GM21528 (cell line): ENCODE measurements at regions not wholly inside any gene's neighbourhood (a gene's known extent, or its start where the extent isn't known, plus 50 kb on each side); places are given as distances from the start of the nearest gene placed in this dataset.
"Not testable (repeated sequence)": the region's sequence is repeated elsewhere in the genome, so short reads cannot be mapped to it uniquely, and the experiment has no call there.

ENCODE experiments used
- ATAC-seq: cut with Tn5 transposase; IDR thresholded peaks from one replicate; pipeline ENCODE4 v1.9.1; 2021; ENCODE audit warnings: mild to moderate bottlenecking, moderate library complexity; ENCODE audit not compliant: unreplicated experiment, low FRiP score

DNA sequence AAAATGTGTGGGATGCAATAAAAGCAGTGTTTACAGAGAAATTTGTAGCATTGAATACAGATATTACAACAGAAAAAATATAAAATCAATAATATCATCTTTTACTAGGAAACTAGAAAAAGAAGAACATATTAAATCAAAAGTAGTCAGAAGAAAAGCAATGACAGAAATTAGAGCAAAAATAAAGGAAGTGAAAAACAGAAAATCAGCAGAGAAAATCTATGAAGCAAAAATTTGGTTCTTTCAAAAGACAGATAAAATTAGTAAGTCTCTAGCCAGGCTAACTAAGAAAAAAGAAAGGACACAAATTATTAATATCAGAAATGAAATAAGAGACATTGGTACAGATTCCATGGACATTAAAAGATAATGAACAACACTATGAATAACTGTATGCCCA is 212.0 kb upstream of the MGAT5 start:
- ATAC-seq = no peak

DNA sequence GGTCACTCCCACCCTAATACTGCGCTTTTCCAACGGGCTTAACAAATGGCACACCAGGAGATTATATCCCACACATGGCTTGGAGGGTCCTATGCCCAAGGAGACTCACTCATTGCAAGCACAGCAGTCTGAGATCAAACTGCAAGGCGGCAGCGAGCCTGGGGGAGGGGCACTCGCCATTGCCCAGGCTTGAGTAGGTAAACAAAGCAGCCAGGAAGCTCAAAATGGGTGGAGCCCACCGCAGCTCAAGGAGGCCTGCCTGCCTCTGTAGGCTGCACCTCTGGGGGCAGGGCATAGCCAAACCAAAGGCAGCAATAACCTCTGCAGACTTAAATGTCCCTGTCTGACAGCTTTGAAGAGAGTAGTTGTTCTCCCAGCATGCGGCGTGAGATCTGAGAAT is 210.8 kb upstream of the MGAT5 start:
- not testable (repeated sequence) for ATAC-seq

DNA sequence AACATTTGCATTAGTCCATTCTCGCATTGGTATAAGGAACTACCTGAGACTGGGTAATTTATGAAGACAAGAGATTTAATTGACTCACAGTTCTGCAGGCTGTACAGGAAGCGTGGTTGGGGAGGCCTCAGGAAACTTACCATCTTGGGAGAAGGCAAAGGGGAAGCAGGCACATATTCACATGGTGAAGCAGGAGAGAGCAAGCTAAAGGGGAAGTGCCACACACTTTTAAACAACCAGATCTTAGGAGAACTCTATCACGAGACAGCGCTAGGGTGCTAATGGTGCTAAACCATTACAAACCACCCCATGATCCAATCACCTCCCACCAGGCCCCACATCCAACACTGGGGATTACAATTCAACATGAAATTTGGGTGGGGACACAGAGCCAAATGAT is 201.7 kb upstream of the MGAT5 start:
- no peak for ATAC-seq

DNA sequence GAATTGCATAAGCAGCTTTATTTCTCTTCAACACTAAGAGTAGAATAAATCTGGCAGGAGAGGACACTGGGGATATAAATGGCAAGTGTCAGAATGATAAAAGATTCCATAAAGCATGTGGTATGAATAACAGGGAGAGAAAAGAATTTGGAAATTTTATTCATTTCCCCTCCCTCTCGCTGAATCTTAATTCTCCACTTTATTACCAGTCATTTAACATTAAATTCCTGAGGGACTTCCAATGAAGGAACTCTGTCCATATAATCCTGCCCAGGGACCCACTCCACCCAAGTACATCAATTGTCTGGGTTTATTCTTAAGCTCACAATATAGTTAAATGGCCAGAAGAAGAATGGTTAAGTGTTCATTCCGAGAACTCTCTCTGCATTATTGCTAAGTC is 197.7 kb upstream of the MGAT5 start:
- ATAC-seq = no peak

DNA sequence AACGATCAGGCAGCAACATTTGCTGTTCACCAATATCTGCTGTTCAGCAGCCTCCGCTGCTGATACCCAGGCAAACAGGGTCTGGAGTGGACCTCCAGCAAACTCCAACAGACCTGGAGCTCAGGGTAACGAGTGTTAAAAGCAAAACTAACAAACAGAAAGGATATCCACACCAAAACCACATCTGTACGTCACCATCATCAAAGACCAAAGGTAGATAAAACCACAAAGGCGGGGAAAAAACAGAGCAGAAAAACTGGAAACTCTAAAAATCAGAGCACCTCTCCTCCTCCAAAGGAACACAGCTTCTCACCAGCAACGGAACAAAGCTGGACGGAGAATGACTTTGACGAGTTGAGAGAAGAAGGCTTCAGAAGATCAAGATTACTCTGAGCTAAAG is 192.8 kb upstream of the MGAT5 start:
- ATAC-seq = not testable (repeated sequence)

DNA sequence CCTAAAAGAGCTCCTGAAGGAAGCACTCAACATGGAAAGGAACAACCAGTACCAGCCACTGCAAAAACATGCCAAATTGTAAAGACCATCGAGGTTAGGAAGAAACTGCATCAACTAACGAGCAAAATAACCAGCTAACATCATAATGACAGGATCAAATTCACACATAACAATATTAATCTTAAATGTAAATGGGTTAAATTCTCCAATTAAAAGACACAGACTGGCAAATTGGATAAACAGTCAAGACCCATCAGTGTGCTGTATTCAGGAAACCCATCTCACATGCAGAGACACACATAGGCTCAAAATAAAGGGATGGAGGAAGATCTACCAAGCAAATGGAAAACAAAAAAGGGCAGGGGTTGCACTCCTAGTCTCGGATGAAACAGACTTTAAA is 191.6 kb upstream of the MGAT5 start:
- not testable (repeated sequence) for ATAC-seq

DNA sequence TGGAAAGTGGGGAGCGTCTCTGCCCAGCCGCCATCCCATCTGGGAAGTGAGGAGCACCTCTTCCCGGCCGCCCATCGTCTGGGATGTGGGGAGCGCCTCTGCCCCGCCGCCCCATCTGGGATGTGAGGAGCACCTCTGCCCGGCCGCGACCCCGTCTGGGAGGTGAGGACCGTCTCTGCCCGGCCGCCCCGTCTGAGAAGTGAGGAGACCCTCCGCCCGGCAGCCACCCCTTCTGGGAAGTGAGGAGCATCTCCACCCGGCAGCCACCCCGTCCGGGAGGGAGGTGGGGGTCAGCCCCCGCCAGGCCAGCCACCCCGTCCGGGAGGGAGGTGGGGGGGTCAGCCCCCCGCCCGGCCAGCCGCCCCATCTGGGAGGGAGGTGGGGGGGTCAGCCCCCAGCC is 190.0 kb upstream of the MGAT5 start:
- ATAC-seq = not testable (repeated sequence)

DNA sequence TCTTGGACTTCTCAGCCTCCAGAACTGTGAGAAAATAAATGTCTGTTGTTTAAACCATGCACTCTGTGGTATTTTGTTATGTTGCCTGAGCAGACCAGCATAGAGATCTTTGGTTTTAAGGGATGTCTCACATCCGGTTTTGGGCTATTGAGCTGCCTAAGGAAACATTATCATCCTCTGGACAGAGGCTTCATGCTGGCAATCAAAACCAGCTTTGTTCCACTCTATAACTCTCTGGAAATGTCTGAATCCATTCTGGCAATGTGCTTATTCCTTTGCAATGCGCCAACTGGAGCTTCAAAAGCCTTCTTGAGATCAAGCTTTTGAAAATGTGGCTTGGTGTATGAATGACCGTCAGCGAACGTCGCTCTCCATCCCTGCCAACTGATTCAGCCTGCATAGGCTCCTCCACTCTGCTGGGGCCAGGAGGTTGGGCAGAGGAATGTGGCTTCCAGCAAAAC is 183.6 kb upstream of the MGAT5 start:
- no peak for ATAC-seq

DNA sequence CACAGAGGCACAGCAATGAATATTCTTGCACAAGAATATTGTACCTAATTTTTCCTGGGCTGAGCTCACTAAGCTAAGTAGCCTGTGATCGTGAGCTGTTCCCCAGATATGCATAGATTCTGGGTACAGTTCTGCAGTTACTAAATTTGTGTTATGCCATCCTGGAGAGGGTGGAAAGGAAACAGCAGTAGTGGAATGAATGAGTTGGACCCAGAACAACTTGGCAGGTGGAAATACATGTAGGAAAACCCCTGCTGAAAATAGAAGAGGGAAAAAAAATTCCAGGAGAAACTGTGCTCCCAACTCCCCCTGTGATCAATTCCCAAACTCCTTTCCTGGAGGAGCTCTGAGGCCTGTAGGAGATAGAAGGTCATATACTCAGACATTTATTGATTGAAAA is 181.5 kb upstream of the MGAT5 start:
- ATAC-seq = no peak

DNA sequence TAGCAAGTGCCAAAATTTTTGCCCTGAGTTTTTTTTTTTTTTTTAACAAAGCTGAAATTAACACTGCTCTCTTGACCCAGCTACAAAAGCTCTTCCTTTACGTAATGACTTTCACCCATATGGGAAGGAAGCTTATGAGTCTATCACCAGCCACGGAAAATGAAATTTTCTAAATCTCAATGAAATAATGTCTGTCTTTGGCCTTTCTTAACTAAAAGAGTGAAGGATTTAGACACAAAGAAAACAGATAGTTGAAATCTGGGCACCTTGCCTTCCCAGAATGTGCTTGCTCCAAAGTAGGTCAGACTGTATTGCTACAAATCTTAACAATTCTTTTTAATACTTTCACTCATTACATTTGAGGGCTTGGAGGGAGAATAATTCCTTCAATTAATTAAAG is 180.8 kb upstream of the MGAT5 start:
- ATAC-seq = no peak

DNA sequence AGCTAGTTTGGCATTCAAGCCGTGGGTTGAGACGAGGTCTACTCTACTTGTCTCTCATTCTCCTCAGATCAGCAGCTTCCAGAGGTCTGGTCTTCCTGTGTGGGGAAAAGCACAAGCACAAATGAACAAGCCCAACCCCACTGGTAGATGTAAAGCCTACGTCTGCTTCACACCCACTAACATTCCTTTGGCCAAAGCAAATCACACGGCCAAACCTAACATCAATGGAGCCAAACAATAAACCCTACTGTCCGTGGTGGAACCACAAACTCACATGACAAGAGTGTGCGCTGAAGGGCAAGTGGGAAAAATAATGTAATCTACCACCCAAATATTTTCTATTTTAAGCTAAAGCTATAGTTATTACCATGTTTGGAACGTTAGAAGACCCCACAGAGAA is 179.3 kb upstream of the MGAT5 start:
- ATAC-seq = no peak

DNA sequence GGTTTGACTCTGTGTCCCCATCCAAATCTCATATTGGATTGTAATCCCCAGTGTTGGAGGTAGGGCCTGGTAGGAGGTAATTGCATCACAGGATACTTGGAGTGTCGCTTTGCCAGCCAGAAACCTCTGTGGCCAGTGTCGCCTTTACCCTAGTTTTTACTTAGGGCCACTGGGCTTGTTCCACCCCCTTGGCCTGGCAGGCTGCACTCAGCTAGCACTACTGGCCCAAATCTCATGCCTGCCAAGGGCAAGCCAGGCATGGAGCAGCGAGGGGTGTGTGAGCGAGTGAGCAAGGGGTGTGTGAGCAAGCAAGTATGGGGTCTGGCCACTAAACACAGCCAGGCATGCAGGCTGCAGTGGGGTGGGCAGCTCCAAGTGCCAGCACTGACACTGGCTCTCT is 178.7 kb upstream of the MGAT5 start:
- no peak for ATAC-seq

DNA sequence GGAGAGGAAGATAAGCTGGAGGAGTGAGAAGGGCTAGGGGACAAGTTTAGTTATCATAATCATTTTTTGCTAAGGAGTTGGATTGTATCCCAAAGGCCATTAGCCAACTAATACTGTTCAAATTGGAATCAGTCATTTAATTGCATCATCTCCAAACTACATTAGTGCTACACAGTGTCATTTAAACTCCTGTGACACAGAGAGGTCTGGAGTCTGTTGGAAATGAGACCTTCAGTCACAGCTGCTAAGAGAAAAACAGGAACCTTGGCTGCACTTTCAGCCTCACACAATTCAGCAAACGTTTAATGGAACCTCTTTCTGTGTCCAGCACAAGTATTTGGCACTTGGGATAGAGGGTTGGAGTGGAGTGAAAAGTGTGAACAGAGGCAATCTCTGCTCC is 175.5 kb upstream of the MGAT5 start:
- no peak for ATAC-seq

DNA sequence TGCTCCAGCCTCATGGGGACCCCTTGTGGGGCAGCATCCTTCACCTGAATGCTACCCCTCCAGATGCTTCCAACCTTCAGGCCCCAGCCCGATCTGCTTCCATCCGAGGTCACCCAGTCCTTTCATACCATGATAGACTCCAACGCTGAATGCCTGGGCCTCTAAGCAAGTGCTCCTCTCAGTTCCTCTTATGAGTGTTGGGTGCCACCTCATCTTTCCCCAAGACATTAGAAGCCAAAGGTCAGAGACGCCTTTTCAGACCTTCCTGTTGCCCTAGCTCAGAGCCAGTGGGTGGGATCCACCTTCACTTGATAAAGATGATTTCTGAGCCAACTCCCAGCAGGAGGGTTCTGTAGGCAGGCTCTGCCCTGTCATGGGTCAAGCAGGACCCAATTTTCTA is 174.5 kb upstream of the MGAT5 start:
- ATAC-seq = peak; percentile 96

DNA sequence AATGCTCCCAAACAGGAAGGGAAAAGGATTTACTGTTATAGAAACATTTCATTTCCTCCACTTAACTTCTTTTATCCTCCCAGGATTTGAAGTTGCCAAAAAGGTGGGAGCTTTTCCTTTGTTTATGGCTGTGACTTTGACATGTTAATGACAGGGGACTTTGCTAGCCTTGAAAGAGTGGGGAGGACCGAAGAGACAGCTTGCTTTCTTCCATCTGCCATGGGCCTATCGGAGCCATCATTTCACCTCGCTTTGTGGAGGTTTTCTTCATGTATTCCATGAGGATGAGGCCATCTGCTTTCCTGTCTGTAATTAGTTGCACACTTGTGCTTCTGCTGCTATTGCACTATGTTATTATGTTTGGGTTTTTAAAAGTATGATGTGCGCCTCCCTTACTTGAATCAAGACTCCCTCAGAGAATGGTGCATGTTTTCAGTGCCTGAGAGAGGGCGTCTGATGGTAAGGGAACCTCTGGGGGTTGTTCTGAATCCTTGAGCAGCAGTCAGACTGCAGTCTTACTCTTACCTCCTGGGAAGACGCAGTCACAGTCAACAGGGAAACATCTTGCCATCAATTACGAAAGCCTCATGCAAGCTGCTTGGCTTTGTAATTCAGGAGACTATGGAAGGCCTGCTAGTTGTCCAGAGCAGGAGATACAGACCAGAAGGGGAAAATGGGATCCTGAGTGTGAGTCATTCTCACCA is 173.3 kb upstream of the MGAT5 start:
- no peak for ATAC-seq

DNA sequence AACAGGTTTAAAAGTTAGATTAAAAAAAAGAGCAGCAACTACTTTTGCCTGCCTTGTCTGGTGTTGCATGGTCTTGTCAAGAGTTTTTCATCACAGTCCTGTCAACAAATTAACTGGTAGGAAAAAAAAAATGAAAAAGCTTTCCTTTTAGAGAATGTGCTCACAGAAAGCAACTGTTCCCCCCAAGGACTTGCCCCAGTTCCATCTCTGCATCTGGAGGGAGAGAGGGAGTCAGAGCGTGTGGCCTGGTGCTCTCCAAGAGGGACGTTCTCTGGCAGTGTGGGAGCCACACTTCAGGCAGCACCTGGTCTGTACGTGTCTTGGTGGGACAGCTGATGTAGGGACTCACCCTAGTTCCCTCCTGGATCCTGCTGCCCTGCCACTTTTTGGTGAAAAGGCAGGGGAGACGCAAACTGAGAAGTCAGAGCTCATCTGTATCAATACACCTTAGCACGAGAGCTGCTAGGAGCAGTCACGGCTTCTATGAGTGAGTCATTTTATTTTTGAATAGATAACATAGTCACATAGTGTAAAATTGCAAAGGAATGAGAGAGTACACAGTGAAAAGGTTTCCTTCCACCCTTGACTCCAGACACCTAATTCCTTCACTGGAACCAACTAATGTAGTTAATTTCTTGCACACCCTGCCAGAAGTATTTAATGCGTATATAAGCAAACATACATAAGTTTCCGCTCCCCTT is 172.5 kb upstream of the MGAT5 start:
- ATAC-seq = no peak

DNA sequence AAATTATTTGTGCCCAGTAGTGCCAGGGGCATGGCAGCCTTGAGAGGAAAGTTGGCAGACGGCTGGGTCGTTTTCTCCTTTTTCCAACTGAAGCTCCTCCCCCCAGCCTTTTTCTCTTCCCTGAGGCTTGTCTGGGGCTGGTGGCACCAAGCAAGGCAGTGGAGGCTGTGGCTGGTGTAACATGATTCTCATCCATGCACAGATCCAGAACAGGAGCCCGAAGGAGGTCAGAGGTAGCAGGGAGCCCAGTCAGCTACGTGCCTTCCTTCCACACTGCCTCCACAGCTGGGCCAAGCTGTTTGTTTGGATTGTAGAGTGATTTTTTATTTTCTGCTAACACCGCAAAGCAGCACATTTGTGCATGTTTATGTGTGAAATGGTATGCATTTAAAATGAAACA is 170.3 kb upstream of the MGAT5 start:
- ATAC-seq = no peak

DNA sequence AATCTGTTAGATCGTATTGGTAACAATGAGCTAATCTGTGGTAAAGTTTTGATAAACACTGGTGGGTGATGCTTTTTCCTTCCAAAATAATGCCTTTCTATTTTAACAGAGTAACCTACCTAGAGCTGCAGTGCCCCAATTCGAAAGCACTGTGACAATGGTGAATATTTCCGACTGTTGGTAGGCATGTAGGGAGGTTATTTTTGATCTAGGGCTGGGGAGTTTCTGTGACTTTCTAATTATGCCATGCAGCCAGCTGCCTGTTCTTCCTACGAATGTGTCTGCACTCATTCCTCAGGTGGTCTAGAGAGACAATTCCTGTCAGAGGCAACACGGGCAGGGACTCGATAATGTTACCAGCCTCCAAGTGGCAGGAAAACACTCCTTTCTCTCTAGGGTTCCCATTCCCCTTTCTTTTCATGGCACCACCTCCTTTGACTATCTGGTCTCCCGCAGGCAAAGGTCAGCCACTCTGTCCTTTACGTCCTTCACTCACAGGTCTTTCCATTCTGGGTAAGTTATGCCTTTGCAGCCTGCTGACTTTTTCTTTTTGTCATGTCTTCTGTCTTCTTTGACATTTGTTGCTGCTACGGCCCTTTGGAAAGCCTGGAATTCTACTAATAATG is 167.2 kb upstream of the MGAT5 start:
- no peak for ATAC-seq

DNA sequence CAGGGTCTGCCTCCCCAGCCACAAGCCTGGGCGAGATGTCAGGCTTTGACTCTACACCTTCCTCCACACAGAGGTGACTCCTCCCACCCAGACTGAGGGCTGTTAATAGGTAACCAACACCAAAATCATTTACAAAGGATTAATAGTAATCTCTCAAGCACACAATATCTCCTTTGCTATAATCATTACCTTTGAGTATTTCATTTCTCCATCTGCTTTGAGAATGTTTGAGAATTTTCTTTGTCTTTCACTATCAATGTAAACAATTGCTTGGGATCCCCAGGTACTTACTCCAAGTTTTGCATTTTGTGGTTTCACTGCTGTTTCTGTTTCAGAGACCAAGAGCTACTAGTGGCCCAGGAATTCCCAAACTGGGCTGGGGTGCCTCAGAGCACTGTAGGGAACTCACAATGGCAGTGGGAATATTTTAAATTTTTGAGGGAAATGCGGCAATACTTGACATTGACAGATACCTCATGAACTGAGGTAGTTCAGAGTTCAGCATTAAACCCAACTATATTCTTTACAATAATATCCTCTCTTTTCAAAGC is 166.4 kb upstream of the MGAT5 start:
- peak; percentile 82 for ATAC-seq

DNA sequence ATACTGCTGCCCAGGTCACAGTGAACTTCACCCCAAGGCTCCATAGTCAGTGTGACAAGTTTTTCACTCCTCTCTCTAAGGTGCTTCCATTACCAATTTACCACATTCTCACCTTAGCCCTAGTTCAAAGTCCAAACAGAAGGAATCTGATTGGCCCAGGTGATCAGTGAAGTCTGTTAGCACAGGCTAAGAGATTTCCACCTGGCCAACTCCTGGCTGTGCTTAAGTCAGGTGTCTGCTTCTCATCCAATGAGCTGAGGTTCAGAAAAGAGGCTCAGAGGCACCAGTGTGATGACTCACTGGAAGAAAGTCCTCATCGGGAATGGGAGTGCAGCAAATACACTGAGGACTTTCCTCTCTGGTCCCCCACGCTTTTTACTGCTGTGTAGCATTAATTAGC is 164.4 kb upstream of the MGAT5 start:
- no peak for ATAC-seq

DNA sequence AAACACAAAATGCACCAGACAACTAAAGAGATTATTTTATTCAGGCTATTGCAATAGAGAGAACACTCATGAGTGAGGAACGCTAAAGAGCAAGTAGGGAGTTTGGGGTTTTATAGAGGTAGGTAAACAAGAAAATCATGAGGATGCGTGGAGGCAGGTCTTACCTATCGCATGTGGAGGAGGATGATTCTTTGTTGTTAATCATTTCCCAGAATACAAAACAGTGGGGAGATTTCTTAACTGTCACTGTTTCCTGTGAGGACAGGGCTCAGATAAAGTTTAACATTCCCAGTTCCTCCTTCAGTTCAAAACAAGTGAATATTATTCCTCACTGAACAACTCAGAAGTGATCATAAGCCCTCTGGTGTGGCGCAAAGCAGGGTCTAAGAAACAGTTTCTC is 156.1 kb upstream of the MGAT5 start:
- ATAC-seq = no peak

DNA sequence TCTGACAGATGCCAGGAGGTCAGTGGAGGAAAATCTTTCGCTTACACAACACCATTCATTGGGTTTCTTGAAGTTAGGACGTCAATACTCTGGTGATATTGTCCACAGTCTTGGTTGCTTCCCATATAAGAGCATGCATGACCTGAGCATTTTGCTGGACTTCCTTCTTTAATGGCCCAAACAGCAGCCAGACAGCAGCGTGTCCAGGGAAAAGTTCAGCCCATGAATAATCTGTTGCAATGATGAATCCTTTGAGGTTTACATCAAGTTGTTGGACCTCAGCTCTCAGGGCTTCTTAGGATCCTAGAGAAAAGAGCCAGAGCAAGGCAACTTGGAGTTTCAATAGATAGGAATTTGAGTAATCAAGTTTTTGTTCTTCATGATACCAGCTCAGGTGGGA is 155.6 kb upstream of the MGAT5 start:
- no peak for ATAC-seq
